Uterus (tissue), 2 donors: ENCODE measurements at regions not wholly inside any gene's neighbourhood (a gene's known extent, or its start where the extent isn't known, plus 50 kb on each side); places are given as distances from the start of the nearest gene placed in this dataset.

ENCODE experiments used
- CTCF ChIP-seq, 4 experiments: fragments of 200-600 bp in 2 of 4; fragments of 450-650 bp in 2 of 4; sonication (generic) in 2 of 4; IDR thresholded peaks; one replicate each; pipeline ENCODE4 v1.5.1; 2016 to 2019; ENCODE audit warnings: antibody characterized with exemption in 4 of 4, mild to moderate bottlenecking in 2 of 4, moderate library complexity in 1 of 4
- POLR2A ChIP-seq, 2 donors: fragments of 450-650 bp; IDR thresholded peaks; one replicate each; pipeline ENCODE4 v1.6.1; 2016; ENCODE audit warnings: antibody characterized with exemption in 2 of 2, mild to moderate bottlenecking in 1 of 2, moderate library complexity in 1 of 2

- TF ChIP-seq CTCF (IDR thresholded peaks at IDR 0.05) (no peak), POLR2A (IDR thresholded peaks at IDR 0.05) (no peak)
Observed at GRCh38 chr19:33905937-33906577, 109.4 kb downstream of the KCTD15 start.
